ENCODE measurements at regions not wholly inside any gene's neighbourhood (a gene's known extent, or its start where the extent isn't known, plus 50 kb on each side); places are given as distances from the start of the nearest gene placed in this dataset.

DNA sequence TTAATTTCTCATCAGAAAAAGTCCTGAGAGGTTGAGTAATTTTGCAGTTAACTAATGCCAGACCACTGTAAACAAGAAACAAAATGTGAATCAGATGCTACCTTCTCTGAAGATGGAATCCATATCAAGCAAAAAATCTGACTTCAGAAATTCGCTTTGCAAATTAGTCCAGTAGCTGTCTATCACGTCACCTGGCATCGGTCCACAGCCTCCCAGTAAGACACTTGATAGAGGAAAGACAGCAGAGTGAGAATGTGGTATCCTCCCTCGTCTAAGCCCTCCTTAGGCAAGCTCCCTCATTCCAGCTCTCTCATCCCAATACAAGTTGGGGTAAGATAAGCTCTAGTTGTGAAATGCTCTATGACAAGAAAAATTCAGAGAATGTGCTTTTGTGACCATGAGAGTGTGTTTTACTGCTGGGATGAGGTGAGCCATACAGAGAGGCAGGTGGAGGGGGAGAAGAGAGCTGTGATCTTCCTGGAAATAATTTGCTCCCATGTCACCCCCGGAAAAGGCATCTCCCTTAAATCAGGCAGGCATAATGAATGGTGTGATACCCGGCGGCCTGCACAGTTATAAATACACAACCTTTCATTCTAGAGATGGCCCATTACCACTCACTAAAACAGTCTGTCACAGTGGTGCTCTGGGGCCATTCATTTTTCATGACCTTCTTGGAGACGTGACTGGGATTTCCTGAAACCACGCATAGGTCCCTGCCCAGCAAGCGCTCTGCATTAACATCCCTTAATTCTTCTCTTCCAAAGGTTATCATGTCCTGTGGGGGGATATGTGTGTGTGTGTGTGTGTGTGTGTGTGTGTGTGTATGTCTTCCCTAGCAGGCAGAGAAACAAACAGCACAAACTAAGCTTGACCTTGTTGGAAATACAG, 602.0 kb upstream of the KCNMB2 start:
- Histone ChIP-seq H3K27me3 (replicated peaks in 1 of 2; ENCODE audit: control insufficient read depth in 2 of 2, extremely low read depth in 1 of 2, insufficient read depth in 2 of 2, low read length in 1 of 2) (no peaks in the 10 kb centered on the region), H3K4me1 (ENCODE audit: control insufficient read depth in 1 of 2, extremely low read depth in 1 of 2, insufficient read depth in 2 of 2, low read length in 2 of 2) (no peaks in the 10 kb centered on the region), H3K9me3 (no peaks in the 10 kb centered on the region), H3K4me3 (ENCODE audit: control insufficient read depth in 1 of 2, extremely low read depth in 1 of 2, low read length in 1 of 2) (no peak overlapping the region), H3K27ac (ENCODE audit: low read length) (no peak overlapping the region), H3K36me3 (ENCODE audit: control insufficient read depth in 2 of 2, extremely low read depth in 1 of 2, insufficient read depth in 1 of 2, low read length in 1 of 2) (no peaks in the 10 kb centered on the region)
- no peak for DNase-seq
- 94% methylated on average over 3 of the region's 10 CpGs for WGBS (ENCODE audit: insufficient coverage)
- Mint-ChIP-seq H3K4me3 (no peak overlapping the region), H3K4me1 (no peaks in the 10 kb centered on the region), H3K27ac (no peak overlapping the region), H3K36me3 (no peaks in the 10 kb centered on the region), H3K9me3 (no peaks in the 10 kb centered on the region), H3K27me3 (no peaks in the 10 kb centered on the region)
- ChIA-PET POLR2A (no interaction called here), CTCF (interaction anchor here (0.5 to 0.6 kb wide), 2 partner anchors 80 to 352 kb away, joined by 3 read pairs; no protein-coding TSS in a partner anchor)
- no peak for ATAC-seq (replicated peaks in 1 of 4)

DNA sequence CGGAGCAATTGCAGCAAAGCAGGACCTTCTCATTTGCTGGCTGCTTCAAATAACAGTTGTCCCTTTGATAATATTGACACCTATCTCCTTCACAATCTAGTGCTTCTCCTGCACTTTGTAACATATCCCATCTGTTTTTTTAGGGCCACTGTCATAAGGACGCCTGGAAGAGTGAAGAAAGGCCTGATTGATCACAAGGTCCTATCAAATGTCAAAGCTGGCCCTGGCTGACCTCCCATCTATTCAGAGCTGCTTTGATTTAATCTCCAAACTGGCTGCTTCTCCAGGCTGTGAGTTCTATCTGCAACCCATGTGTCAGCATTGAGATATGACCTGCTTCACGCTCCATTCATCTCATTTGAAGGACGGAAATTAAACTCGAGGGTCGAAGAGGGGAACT, 601.2 kb upstream of the KCNMB2 start:
- no peaks in the 10 kb centered on the region for H3K4me1 Mint-ChIP-seq
- no peak overlapping the region for H3K4me3 Mint-ChIP-seq
- H3K27ac Mint-ChIP-seq: no peak overlapping the region
- Histone ChIP-seq H3K4me3 (ENCODE audit: control insufficient read depth in 1 of 2, extremely low read depth in 1 of 2, low read length in 1 of 2) (no peak overlapping the region), H3K27me3 (replicated peaks in 1 of 2; ENCODE audit: control insufficient read depth in 2 of 2, extremely low read depth in 1 of 2, insufficient read depth in 2 of 2, low read length in 1 of 2) (no peaks in the 10 kb centered on the region), H3K4me1 (ENCODE audit: control insufficient read depth in 1 of 2, extremely low read depth in 1 of 2, insufficient read depth in 2 of 2, low read length in 2 of 2) (no peaks in the 10 kb centered on the region), H3K9me3 (no peaks in the 10 kb centered on the region), H3K27ac (ENCODE audit: low read length) (no peak overlapping the region), H3K36me3 (ENCODE audit: control insufficient read depth in 2 of 2, extremely low read depth in 1 of 2, insufficient read depth in 1 of 2, low read length in 1 of 2) (no peaks in the 10 kb centered on the region)
- no peaks in the 10 kb centered on the region for H3K9me3 Mint-ChIP-seq
- no peaks in the 10 kb centered on the region for H3K27me3 Mint-ChIP-seq
- ChIA-PET CTCF (interaction anchor here in 1 of 2 donors (0.6 kb wide), 1 partner anchor 81 kb away, joined by 3 read pairs; no protein-coding TSS in a partner anchor), POLR2A (no interaction called here)
- 100% methylated on average over 1 of the region's 6 CpGs for WGBS (ENCODE audit: insufficient coverage)
- H3K36me3 Mint-ChIP-seq: no peaks in the 10 kb centered on the region
- ATAC-seq (replicated peaks in 1 of 4) (no peak), DNase-seq (no peak)

DNA sequence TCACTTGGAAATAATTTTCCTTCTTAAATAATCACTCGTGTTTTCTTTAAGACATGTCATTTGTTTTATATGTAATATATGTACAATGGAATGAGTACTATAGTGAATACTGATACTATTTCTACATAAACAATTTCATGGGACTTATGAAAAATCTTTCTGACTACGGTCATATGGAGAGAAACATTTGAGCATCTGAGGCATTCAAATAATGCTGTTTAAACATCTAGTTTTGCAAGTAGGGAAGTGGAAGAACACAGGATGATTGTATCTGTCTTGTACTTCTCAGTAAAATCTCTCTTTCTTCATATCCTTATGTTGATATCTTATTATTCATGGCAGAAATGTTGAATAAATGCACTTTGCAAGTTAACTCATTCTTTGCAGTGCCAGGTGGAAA, 599.5 kb upstream of the KCNMB2 start:
- no peak overlapping the region for H3K4me3 Mint-ChIP-seq
- H3K27ac ChIP-seq (ENCODE audit: low read length): no peak overlapping the region
- CTCF ChIA-PET: no interaction called here
- H3K4me3 ChIP-seq (ENCODE audit: control insufficient read depth in 1 of 2, extremely low read depth in 1 of 2, low read length in 1 of 2): no peak overlapping the region
- no peak overlapping the region for H3K27ac Mint-ChIP-seq
- no CpG with 5 or more reads among the region's 2 CpGs for WGBS (ENCODE audit: insufficient coverage)
- no peaks in the 10 kb centered on the region for H3K9me3 ChIP-seq
- no peaks in the 10 kb centered on the region for H3K36me3 Mint-ChIP-seq
- H3K27me3 Mint-ChIP-seq: no peaks in the 10 kb centered on the region
- H3K9me3 Mint-ChIP-seq: no peaks in the 10 kb centered on the region
- no peaks in the 10 kb centered on the region for H3K4me1 ChIP-seq (ENCODE audit: control insufficient read depth in 1 of 2, extremely low read depth in 1 of 2, insufficient read depth in 2 of 2, low read length in 2 of 2)
- POLR2A ChIA-PET: no interaction called here
- H3K27me3 ChIP-seq (replicated peaks in 1 of 2; ENCODE audit: control insufficient read depth in 2 of 2, extremely low read depth in 1 of 2, insufficient read depth in 2 of 2, low read length in 1 of 2): no peaks in the 10 kb centered on the region
- H3K36me3 ChIP-seq (ENCODE audit: control insufficient read depth in 2 of 2, extremely low read depth in 1 of 2, insufficient read depth in 1 of 2, low read length in 1 of 2): no peaks in the 10 kb centered on the region
- DNase-seq: no peak
- no peak for ATAC-seq (replicated peaks in 1 of 4)
- H3K4me1 Mint-ChIP-seq: no peaks in the 10 kb centered on the region

DNA sequence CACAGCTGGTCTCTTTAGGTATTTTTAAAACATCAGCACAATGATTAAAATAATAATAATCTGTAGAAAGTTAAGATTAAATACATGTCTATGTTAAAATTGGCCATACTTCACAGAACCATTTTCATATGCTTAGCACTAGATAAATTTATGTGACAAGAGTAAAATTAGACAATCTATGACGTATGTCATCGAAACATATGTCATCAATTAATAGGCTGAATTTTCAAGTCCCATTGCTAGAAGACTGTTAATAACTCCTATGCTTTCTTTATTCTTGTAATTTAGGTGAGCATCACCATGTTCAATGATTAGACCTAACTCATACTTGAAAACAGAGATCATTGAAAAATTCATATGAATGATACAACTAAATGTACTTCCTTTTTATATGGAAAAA, 593.3 kb upstream of the KCNMB2 start:
- Mint-ChIP-seq H3K27me3 (no peaks in the 10 kb centered on the region), H3K27ac (peak overlapping the region; percentile 23 to 31), H3K36me3 (no peaks in the 10 kb centered on the region), H3K4me3 (no peak overlapping the region), H3K9me3 (peaks cover 0 to 4% (median 0%) of the 10 kb centered on the region in 3 donors), H3K4me1 (peaks cover 28 to 37% (median 36%) of the 10 kb centered on the region in 3 donors)
- Histone ChIP-seq H3K4me1 (ENCODE audit: control insufficient read depth in 1 of 2, extremely low read depth in 1 of 2, insufficient read depth in 2 of 2, low read length in 2 of 2) (peaks cover 19 to 24% of the 10 kb centered on the region in 2 experiments), H3K27ac (ENCODE audit: low read length) (no peak overlapping the region), H3K27me3 (replicated peaks in 1 of 2; ENCODE audit: control insufficient read depth in 2 of 2, extremely low read depth in 1 of 2, insufficient read depth in 2 of 2, low read length in 1 of 2) (no peaks in the 10 kb centered on the region), H3K36me3 (ENCODE audit: control insufficient read depth in 2 of 2, extremely low read depth in 1 of 2, insufficient read depth in 1 of 2, low read length in 1 of 2) (no peaks in the 10 kb centered on the region), H3K4me3 (ENCODE audit: control insufficient read depth in 1 of 2, extremely low read depth in 1 of 2, low read length in 1 of 2) (no peak overlapping the region), H3K9me3 (no peaks in the 10 kb centered on the region)
- POLR2A ChIA-PET: interaction anchor here in 1 of 2 donors (0.6 kb wide), 1 partner anchor 14 kb away, joined by 7 read pairs; no protein-coding TSS in a partner anchor
- CTCF ChIA-PET: interaction anchor here (0.6 to 0.7 kb wide), 3 partner anchors 19 to 442 kb away, joined by 3 to 6 read pairs (median 3); no protein-coding TSS in a partner anchor
- no CpG with 5 or more reads among the region's 2 CpGs for WGBS (ENCODE audit: insufficient coverage)
- ATAC-seq (replicated peaks in 1 of 4): no peak
- no peak for DNase-seq

DNA sequence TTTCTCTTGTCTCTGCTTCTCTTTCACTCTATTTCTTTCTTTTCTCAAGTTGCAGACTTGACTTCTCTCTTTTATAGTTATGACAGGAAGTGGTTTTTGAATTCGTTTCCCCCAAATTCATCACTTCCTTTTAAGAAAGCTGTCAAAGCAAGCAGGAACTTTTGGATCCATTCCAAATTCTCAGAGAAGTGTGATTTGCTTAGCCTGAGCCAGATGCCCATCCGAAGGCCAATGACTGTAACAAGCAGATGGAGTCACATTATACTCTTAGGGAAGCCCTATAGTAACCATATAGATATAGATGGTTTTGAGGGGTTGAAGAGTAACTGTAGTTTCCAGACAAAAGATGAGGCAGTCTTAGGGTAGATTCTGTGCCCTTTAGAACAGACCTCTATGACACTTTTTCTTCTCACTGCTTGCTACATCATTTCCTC, 592.0 kb upstream of the KCNMB2 start:
- CTCF ChIA-PET: no interaction called here
- Histone ChIP-seq H3K27me3 (replicated peaks in 1 of 2; ENCODE audit: control insufficient read depth in 2 of 2, extremely low read depth in 1 of 2, insufficient read depth in 2 of 2, low read length in 1 of 2) (no peaks in the 10 kb centered on the region), H3K36me3 (ENCODE audit: control insufficient read depth in 2 of 2, extremely low read depth in 1 of 2, insufficient read depth in 1 of 2, low read length in 1 of 2) (no peaks in the 10 kb centered on the region), H3K4me3 (ENCODE audit: control insufficient read depth in 1 of 2, extremely low read depth in 1 of 2, low read length in 1 of 2) (no peak overlapping the region), H3K27ac (ENCODE audit: low read length) (peak overlapping the region; percentile 52), H3K9me3 (no peaks in the 10 kb centered on the region), H3K4me1 (ENCODE audit: control insufficient read depth in 1 of 2, extremely low read depth in 1 of 2, insufficient read depth in 2 of 2, low read length in 2 of 2) (peaks cover 19 to 24% of the 10 kb centered on the region in 2 experiments)
- peak in 8 of 35 experiments; percentile 1 to 57 (median 5) for DNase-seq
- Mint-ChIP-seq H3K9me3 (peaks cover 0 to 4% (median 0%) of the 10 kb centered on the region in 3 donors), H3K27me3 (no peaks in the 10 kb centered on the region), H3K4me1 (peaks cover 28 to 40% (median 37%) of the 10 kb centered on the region in 3 donors), H3K36me3 (no peaks in the 10 kb centered on the region), H3K4me3 (peak overlapping the region in 2 of 3 donors; percentile 17 to 63), H3K27ac (peak overlapping the region; percentile 58 to 82)
- no CpG with 5 or more reads among the region's 2 CpGs for WGBS (ENCODE audit: insufficient coverage)
- POLR2A ChIA-PET: no interaction called here
- peak; percentile 61 to 87 (median 69) for ATAC-seq (replicated peaks in 1 of 4)

DNA sequence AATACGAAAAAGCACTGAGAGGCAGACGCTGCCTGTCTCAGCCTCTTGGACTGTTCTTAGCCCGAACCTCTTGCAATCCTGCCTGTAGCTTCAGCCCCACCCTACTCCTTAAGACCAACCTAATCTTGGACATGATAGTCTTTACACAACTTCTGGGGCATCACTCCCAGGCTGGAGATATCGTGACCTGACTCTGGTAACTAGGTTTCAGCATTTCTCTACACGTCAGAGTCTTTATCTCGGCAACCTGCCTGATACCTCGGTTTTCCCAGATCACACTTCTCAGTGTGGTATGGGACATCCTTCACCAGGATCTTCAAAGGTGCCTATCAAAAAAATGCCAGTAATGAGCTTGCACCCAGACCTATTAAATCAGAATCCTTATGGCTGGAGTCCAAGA, 590.2 kb upstream of the KCNMB2 start:
- WGBS (ENCODE audit: insufficient coverage): 97% methylated on average over 5 of the region's 7 CpGs
- H3K27me3 ChIP-seq (replicated peaks in 1 of 2; ENCODE audit: control insufficient read depth in 2 of 2, extremely low read depth in 1 of 2, insufficient read depth in 2 of 2, low read length in 1 of 2): no peaks in the 10 kb centered on the region
- no peaks in the 10 kb centered on the region for H3K36me3 Mint-ChIP-seq
- H3K27me3 Mint-ChIP-seq: no peaks in the 10 kb centered on the region
- ATAC-seq (replicated peaks in 1 of 4): no peak
- H3K36me3 ChIP-seq (ENCODE audit: control insufficient read depth in 2 of 2, extremely low read depth in 1 of 2, insufficient read depth in 1 of 2, low read length in 1 of 2): no peaks in the 10 kb centered on the region
- no peak overlapping the region for H3K4me3 ChIP-seq (ENCODE audit: control insufficient read depth in 1 of 2, extremely low read depth in 1 of 2, low read length in 1 of 2)
- ChIA-PET POLR2A (no interaction called here), CTCF (no interaction called here)
- peak overlapping the region in 1 of 3 donors; percentile 35 for H3K4me3 Mint-ChIP-seq
- H3K9me3 ChIP-seq: no peaks in the 10 kb centered on the region
- H3K4me1 Mint-ChIP-seq: peaks cover 28 to 40% (median 37%) of the 10 kb centered on the region in 3 donors
- H3K27ac Mint-ChIP-seq: no peak overlapping the region
- no peak for DNase-seq
- H3K9me3 Mint-ChIP-seq: peaks cover 0 to 4% (median 0%) of the 10 kb centered on the region in 3 donors
- H3K4me1 ChIP-seq (ENCODE audit: control insufficient read depth in 1 of 2, extremely low read depth in 1 of 2, insufficient read depth in 2 of 2, low read length in 2 of 2): peaks cover 19 to 24% of the 10 kb centered on the region in 2 experiments
- no peak overlapping the region for H3K27ac ChIP-seq (ENCODE audit: low read length)
